ENCODE measurements at regions not wholly inside any gene's neighbourhood (a gene's known extent, or its start where the extent isn't known, plus 50 kb on each side); places are given as distances from the start of the nearest gene placed in this dataset.

- CTCF ChIA-PET, result no interaction called here
These were observed 814.7 kb downstream of the GALC start for GRCh38 chr14:87178277-87178676.

DNA sequence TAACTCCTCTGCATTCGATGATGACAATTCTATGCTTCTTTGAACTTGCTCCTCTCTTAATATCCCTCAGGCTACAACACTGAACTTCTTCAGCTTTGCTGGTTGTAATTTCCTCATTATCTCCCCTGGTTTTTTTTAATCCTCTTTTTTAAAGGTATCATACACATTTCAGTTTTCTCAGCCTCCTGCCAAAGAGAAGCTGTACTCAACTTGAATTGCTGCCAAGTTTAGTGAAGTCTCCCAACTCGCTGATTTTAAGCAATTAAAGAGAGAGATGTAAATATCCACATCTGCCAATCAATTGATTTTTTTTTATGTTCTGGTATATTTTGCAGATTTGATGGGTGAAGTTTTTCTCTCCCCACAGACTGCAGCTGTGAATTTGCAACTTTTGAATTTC, 817.8 kb downstream of the GALC start:
- Histone ChIP-seq H3K4me3 (ENCODE audit: low read depth, low read length) (no peak overlapping the region), H3K27ac (ENCODE audit: low read depth, low read length) (no peak overlapping the region), H3K9me3 (ENCODE audit: control insufficient read depth, insufficient read depth, low read length) (no peaks in the 10 kb centered on the region), H3K27me3 (ENCODE audit: control insufficient read depth, insufficient read depth, low read length) (no peaks in the 10 kb centered on the region)
- TF ChIP-seq, protein P1, sequence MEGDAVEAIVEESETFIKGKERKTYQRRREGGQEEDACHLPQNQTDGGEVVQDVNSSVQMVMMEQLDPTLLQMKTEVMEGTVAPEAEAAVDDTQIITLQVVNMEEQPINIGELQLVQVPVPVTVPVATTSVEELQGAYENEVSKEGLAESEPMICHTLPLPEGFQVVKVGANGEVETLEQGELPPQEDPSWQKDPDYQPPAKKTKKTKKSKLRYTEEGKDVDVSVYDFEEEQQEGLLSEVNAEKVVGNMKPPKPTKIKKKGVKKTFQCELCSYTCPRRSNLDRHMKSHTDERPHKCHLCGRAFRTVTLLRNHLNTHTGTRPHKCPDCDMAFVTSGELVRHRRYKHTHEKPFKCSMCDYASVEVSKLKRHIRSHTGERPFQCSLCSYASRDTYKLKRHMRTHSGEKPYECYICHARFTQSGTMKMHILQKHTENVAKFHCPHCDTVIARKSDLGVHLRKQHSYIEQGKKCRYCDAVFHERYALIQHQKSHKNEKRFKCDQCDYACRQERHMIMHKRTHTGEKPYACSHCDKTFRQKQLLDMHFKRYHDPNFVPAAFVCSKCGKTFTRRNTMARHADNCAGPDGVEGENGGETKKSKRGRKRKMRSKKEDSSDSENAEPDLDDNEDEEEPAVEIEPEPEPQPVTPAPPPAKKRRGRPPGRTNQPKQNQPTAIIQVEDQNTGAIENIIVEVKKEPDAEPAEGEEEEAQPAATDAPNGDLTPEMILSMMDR (IDR thresholded peaks at IDR 0.05; ENCODE audit: low read depth, low read length), result no peak
- ChIA-PET POLR2A (no interaction called here), CTCF (no interaction called here)
- no peak for DNase-seq (ENCODE audit: low read depth, low spot score)

More at GRCh38 chr14:87178277-87178676, 814.7 kb downstream of the GALC start:
- H3K9me3 ChIP-seq (ENCODE audit: control insufficient read depth, insufficient read depth, low read length), result no peaks in the 10 kb centered on the region
- no peak overlapping the region for H3K4me3 ChIP-seq (ENCODE audit: low read depth, low read length)
- TF ChIP-seq, protein P1 (IDR thresholded peaks at IDR 0.05; ENCODE audit: low read depth, low read length), result no peak
- no peaks in the 10 kb centered on the region for H3K27me3 ChIP-seq (ENCODE audit: control insufficient read depth, insufficient read depth, low read length)
- POLR2A ChIA-PET, result no interaction called here
- no peak overlapping the region for H3K27ac ChIP-seq (ENCODE audit: low read depth, low read length)
- no peak for DNase-seq (ENCODE audit: low read depth, low spot score)

DNA sequence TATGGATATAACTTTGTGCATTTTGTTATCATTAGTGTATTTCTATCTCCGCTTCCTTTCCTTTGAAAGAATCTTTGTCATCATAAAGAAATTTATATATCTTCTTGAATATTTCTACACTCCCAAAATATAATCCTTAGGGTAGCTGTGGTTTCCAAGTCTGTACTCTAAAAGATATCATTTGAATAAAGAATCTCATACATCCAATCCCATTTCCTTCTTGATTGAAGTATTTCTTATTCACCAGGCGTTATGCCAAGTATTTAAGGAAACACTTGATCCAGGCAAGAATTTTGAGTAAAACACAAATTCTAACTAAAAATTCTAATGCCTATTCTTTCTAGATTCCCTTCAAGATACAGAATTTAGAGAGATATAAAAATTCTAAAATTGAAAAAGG, 821.8 kb downstream of the GALC start:
- POLR2A ChIA-PET, result no interaction called here
- TF ChIP-seq, protein P1 (IDR thresholded peaks at IDR 0.05; ENCODE audit: low read depth, low read length), result no peak
- CTCF ChIA-PET, result no interaction called here
- Histone ChIP-seq H3K4me3 (ENCODE audit: low read depth, low read length) (no peak overlapping the region), H3K27ac (ENCODE audit: low read depth, low read length) (no peak overlapping the region), H3K9me3 (ENCODE audit: control insufficient read depth, insufficient read depth, low read length) (no peaks in the 10 kb centered on the region), H3K27me3 (ENCODE audit: control insufficient read depth, insufficient read depth, low read length) (no peaks in the 10 kb centered on the region)
- no peak for DNase-seq (ENCODE audit: low read depth, low spot score)

DNA sequence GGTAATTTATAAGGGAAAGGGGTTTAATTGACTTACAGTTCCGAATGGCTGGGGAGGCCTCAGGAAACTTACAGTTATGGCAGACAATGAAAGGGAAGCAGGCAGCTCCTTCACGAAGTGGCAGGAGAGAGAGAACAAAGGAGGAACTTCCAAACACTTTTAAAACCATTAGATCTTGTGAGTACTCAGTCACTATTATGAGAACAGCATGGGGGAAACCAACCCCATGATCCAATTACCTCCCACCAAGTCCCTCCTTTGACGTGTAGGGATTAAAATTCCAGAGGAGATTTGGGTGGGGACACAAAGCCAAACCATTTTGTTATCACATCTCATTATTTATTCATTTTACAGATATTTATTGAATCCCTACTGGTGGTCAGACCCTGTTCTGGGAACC, 822.8 kb downstream of the GALC start:
- DNase-seq (ENCODE audit: low read depth, low spot score), result no peak
- ChIA-PET POLR2A (no interaction called here), CTCF (no interaction called here)
- no peak overlapping the region for H3K4me3 ChIP-seq (ENCODE audit: low read depth, low read length)
- H3K27ac ChIP-seq (ENCODE audit: low read depth, low read length), result no peak overlapping the region
- H3K27me3 ChIP-seq (ENCODE audit: control insufficient read depth, insufficient read depth, low read length), result no peaks in the 10 kb centered on the region
- H3K9me3 ChIP-seq (ENCODE audit: control insufficient read depth, insufficient read depth, low read length), result no peaks in the 10 kb centered on the region
- TF ChIP-seq, protein P1 (IDR thresholded peaks at IDR 0.05; ENCODE audit: low read depth, low read length), result no peak

- ChIA-PET POLR2A (no interaction called here), CTCF (no interaction called here)
- Histone ChIP-seq H3K27ac (ENCODE audit: low read depth, low read length) (no peak overlapping the region), H3K4me3 (ENCODE audit: low read depth, low read length) (no peak overlapping the region), H3K9me3 (ENCODE audit: control insufficient read depth, insufficient read depth, low read length) (no peaks in the 10 kb centered on the region), H3K27me3 (ENCODE audit: control insufficient read depth, insufficient read depth, low read length) (no peaks in the 10 kb centered on the region)
- TF ChIP-seq, protein P1 (IDR thresholded peaks at IDR 0.05; ENCODE audit: low read depth, low read length), result no peak
- no peak for DNase-seq (ENCODE audit: low read depth, low spot score)
These were observed 823.6 kb downstream of the GALC start for GRCh38 chr14:87169362-87169761.

All from AG04450 (cell line).